GM21619 (cell line): ENCODE measurements at regions not wholly inside any gene's neighbourhood (a gene's known extent, or its start where the extent isn't known, plus 50 kb on each side); places are given as distances from the start of the nearest gene placed in this dataset.

Experiments
- ATAC-seq: cut with Tn5 transposase; IDR thresholded peaks from one replicate; pipeline ENCODE4 v1.9.1; 2021; ENCODE audit not compliant: unreplicated experiment

DNA sequence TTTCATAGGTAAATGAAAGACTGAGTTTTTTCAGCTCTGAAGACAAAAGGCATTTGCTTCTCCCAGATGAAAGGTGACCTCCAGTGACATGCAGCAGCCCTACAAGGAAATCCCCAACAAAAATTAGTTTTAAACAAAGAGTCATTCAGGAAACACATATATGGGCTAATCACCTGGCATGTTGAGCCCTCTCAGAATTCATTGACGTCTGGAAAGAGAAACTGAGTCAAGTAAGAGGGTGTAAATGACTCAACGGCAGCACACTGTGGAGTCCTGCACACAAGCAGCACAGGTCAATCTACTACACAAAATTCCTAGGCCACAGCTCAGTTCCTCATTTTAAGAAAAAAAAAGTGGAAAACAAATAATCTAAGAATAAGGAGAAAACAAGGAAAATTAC lies 592.3 kb downstream of the EPHA7 start:
- no peak for ATAC-seq

DNA sequence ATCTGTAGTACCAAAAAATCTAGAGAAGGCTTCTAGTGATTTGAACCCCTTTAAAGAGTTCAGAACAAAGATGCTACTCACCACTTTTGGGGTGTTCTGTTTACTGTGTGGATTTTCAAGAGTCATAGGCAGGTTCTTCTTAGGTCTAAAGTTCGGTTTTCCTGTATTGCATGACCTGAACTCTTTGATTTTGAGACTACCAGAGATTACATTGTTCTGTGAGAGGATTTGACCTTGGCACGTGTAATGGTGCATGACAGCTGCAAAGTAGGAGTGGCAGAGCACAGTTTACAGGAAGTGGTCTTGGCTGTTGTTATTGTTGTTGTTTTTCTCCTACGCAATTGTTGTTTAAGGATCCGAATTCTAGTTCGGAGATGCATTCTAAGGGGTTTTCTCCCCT lies 592.7 kb downstream of the EPHA7 start:
- ATAC-seq, result no peak

DNA sequence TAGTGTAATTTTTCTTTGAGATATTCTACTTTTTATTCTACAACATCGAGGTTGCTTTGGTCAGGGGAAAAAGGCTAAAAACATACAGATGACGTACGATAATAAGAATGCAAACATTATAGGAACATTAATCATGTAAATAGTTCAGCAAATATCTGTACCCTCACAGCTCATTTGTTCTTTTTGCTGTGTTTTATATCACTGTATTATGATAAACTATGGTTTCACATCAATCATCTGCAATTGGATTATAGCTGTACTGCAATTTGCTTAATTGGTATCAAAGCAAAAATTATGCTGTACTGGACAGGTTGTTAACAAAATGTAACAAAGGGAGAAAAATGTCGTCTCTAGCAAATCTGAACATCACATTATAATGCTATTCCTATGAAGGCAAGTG lies 597.1 kb downstream of the EPHA7 start:
- no peak for ATAC-seq

DNA sequence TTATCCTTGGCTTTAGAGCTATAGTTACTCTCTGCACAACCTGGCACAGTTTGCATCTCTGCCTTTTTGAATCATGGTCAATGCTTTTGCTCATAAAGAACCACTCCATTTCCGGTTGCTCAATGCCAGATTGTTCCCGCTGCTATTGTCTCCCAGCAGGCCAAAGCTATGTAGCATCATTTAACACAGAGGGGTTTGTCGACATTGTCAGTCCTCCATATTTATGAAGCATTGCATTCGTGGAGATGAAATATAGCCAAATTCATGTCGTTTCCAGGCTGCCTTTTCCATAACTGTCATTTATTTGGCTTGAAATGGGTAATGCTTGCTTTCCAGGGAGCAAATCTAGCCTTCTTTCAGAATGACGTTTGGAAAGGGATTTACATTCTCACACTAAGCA lies 598.8 kb downstream of the EPHA7 start:
- no peak for ATAC-seq

DNA sequence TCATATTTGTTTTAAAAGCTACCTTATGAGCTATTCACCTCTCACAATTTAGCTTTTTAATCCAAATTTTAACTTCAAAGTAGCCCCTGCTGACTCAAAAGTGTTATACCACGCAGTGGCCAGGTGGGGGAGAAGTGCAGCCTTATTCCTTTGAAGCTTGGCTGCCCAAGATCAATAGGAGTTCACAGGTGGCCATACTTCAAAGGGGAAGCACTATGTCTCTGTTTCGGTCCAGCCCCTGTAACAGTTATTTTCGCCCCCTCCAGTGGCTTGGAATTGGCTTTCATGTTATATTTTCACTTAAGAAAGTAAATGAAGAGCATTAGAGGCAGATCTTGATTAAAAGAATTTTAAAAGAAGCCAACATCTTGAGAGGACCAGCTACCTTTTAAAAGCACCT lies 608.4 kb downstream of the EPHA7 start:
- peak; percentile 98 for ATAC-seq

DNA sequence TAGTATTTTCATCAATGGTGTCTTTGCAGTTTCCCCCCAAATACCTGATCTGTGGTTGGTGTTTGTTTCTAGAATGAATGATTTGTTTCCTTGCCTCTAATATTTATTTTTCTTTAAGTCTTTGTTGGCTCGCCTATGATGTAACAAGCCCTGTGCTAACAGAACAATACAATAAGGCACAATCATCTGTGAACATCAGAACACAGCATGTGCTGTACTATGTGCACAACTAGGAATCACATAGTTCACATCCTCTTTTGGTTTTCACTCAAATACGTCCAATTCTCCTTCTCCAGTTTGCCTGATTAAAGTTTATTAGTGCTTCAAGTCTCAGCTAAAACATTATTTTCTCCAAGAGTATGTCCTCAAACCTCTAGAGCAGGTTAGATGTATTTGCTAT lies 613.1 kb downstream of the EPHA7 start:
- no peak for ATAC-seq

DNA sequence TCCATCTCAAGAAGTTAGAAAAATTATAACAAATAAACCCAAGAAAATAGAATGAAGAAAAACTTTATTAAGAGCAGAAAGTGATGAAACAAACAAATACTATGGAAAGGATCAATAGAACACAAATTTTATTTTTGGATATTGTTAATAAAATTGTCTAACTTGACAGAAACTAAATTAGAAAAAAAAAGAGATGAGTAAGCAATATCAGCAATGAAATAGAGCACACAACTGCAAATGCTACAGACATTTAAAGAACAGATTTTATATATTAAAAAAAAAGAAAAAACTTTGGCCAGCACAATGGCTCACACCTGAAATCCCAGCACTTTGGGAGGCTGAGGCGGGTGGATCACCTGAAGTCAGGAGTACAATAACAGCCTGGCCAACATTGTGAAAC lies 628.0 kb downstream of the EPHA7 start:
- ATAC-seq, result no peak

DNA sequence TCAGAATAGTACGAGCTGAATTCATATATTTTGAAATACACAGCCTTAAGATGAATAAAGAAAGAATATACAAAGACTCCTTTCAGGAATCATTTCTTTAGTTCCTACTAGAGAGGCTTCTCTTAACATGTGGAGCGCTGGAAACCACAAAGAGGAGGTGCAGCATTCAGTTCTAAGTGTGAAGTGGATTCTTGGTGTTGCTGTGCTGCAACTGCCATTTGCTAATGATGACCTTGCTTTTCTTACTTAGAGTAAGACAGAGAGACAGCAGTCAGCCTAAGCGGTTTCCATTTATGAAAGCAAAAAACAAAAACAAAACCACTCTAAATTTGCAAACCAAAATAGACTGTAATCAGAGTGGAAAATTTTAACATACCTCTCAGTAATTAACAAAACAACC lies 629.0 kb downstream of the EPHA7 start:
- no peak for ATAC-seq

DNA sequence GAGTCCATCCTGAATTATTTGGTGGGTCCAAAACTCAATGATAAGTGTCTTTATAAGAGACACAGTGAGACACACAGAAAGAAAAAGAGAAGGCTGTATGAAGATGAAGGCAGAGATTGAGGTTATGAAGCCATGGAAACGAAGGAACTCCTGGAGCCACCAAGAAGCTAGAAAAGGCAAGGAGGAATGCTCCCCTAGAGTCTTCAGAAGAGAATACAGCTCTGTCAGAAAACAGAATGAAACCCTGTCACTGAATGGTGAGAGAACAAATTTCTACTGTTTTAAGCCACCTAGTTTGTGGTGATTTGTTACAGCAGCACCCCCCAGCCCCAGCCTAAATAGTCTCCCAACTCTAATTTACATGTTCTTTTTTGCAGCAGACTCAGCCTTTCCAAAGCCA lies 635.1 kb downstream of the EPHA7 start:
- no peak for ATAC-seq

DNA sequence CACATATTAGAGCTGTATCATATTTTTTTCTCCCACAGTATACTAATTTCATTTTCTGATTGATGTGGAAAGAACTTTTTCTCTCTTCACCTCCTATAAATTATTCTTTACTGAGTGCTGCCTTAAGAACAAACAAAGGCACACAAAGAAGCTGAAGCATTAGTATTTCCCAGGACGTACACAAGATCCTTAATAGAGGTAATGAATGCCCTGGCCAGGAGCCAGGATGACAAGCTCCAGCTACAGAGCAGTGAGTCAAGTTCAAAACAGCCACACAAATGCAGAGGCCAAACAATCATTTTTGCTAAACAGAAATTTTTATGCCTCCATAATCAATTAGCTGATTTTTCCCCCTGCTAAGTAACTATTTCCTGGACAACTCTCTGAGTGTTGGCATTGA lies 639.6 kb downstream of the EPHA7 start:
- ATAC-seq, result no peak

DNA sequence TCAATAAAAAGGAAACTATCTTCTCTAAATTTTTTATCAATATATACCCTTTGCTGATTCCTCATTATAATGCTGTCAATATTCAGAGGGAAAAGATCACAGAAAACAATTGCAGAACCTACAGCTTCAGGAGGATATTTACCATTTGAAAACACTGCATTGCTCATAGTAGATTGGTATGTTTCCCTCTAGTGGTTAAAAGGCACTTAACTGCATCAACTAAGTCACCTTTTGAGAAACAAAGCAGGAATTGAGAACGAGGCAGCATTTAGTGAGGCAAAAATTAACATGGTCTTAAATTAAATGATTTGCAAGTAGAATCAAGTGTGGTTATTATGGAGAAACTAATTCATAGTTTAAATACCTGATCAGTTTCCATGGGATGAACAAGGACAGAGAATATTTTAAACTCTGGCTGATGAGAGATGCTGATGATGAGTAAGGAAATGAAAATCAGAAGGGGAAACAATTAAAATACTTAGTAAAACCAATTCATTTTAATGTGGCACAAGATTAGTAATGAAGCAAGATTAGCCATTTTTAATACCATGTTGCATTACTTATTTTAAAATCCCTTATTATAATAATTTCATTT lies 642.1 kb downstream of the EPHA7 start:
- peak; percentile 56 for ATAC-seq

DNA sequence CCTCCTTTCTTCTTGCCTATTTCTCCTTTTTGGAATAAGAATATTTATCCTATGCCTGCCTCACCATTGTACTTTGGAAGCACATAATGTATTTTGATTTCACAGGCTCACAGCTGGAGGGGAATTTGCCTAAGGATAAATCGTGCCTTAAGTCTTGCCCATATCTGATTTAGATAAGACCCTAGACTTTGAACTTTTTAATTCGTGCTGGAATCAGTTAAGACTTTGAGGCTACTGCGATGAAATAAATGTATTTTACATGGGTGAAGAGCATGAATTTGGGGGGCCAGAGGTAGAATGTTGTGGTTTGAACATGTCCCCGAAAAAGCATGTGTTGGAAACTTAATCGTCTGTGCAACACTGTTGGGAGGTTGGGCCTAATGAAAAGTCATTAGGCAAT lies 648.8 kb downstream of the EPHA7 start:
- ATAC-seq, result no peak

DNA sequence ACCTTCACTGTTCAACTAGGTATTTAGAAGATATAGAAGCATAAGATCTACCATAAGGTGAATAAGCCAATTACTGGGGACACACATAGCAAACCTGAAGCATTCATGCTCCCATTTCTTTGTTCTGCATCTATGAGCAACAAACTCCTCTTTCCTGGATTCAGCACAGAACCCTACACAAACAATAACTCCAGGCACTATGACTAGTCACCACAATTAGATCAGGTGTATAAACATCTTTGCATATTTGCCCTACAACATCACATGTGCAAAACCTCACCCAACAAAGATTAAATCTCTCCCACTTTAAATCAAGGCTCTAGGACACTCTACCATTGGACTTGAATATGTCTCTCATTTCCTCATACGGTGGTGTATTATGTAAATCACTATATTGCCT lies 652.3 kb downstream of the EPHA7 start:
- no peak for ATAC-seq

DNA sequence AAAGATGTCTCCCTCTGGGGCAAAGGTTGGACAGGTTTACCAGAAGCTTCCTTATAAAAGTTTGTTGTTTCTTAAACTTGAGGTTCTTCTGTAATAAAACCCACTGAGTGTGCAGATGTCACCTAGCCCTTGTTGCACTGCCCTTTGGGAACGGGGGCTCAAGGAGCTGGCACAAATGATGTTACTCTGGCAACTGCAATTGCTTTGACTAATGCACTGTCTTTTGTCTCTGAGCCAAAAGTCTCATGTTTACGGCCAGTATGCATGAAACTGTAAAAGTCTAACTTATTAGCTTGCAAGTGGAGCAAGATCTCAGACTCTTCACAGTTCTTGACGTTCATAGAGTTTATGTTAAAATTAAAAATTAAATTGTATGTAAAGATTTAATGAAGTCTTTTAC lies 655.7 kb downstream of the EPHA7 start:
- no peak for ATAC-seq

DNA sequence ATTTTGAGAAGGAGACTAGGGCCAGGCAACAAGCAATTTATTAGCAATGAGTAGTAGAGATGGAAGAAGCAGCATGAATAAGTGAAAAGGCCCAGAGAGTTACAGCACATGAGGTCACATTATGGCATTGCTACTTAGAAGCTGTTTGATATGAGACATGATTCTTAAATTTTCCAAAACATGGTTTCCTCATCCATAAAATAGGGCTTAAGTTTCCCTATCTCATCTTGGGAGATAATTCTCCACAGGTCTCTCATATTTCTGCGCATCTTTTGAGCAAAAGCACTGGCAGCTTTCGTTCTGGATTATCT lies 656.1 kb downstream of the EPHA7 start:
- ATAC-seq, result no peak

DNA sequence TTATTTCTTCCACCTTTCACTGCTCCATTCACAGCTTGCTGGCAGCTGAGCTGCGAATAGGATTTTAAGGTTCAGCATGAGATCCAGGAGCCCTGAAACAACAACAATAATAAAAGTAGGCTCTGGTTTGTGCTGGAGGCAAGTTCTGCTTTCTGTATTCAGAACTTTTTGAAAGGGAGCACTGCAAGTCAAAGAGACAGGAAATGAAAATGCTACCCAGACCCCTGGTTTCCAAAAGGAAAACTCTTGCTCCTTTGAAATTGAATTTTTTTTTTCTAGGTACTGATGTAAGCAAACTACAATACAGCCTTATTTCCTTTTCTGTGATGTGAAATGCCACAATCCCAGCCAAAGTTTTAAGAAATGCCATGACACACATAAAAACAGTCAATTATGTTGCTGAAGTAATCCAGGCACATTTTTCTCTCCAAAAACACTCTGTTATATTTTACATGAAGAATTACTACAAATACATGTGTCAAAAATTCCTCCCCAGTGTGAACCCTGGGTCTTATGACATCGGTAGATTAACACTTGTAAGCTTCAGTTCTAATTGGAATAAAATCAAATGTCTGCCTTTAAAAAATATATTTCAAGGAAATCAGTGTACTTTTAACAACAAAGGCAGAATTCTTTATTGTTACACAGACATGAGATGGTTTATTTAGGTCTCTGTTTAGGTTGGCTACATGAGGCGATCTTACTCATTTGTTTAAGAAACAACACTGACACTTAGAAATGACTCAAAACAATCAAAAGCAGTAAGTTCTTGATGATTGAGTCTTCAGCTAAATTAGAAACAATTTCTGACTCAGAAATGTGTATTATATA lies 656.7 kb downstream of the EPHA7 start:
- ATAC-seq, result no peak

DNA sequence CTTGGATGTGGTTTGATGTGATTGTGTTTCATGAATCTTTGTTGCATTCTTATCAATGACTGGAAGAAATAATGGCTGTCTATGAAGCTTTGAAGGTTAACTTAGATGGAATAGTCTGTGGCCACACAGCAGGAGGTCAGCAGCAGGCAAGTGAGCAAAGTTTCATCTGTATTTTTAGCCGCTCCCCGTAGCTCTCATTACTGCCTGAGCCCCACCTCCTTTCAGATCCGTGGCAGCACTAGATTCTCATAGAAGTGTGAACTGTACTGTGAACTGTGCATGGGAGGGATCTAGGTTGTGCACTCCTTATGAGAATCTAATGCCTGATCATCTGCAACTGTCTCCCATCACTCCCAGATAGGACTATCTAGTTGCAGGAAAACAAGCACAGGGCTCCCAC lies 660.2 kb downstream of the EPHA7 start:
- no peak for ATAC-seq

DNA sequence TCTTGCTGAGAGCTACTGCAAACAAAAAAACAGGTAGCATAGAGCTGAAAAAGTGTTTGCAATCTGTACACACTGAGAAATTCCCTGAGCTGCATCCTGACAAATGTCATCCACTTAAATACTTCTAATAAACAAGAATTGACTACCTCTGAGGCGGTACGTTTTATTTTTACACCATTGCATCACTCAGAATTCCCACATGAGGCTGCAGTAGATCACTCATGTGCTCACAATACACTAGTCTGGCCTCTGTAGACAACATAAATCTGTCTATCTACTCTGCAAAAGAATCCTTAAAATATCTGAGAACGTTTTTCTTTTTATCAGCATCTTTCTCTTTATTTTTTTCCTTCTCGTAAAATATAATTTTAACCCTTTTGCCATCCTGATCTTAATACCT lies 661.4 kb downstream of the EPHA7 start:
- no peak for ATAC-seq

DNA sequence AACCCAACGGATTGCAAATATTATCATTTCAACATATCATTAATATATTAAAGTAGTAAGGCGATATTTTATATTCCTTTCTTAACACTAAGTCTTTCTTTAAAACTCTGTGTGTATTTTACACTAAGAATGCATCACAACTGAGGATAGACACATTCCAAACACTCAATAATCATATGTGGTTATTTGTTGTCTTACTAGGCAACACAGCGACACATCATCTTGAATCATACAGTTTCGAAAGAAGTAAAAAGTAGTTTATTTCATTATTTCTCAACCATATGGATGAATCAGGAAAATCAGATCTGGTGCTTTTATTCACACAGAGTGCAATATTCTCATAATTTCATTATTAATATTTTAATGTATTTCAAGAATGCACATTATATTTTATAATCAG lies 662.4 kb downstream of the EPHA7 start:
- ATAC-seq, result no peak

DNA sequence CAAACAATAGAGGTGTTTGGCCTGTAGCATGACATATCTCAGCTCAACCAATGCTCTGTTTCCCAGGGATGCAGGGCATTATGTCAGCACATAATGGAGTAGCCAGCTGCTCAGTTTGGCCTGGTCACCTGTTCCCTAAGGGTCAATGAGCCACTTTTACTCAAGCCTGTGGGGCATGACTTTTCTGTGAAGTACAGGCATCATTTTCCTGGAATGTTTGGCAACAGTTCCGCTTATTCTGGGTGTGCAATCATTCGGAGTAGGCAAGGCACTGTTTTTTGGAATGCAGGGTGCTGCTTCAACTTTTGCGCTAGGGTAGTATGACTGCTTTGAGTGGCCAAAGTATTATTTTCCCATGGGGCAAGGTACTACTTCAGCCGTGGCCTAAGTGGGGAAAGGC lies 665.4 kb downstream of the EPHA7 start:
- no peak for ATAC-seq

DNA sequence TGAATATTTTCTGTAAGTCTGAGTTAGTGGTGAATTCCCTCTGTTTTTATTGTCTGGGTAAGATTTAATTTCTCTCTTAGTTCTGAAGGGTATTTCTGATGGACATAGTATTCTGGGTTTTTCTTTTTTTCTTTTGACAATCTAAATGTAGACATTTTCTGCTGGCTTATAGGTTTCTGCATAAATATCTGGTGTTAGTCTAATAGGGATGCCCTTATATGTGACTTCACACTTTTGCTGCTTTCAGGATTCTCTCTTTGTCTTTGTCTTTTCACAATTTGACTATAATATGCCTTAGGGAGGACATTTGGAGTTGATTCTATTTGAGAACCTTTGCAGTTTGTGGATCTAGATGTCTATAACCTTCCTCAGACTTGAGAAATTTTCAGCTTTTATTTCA lies 667.2 kb downstream of the EPHA7 start:
- ATAC-seq, result no peak

DNA sequence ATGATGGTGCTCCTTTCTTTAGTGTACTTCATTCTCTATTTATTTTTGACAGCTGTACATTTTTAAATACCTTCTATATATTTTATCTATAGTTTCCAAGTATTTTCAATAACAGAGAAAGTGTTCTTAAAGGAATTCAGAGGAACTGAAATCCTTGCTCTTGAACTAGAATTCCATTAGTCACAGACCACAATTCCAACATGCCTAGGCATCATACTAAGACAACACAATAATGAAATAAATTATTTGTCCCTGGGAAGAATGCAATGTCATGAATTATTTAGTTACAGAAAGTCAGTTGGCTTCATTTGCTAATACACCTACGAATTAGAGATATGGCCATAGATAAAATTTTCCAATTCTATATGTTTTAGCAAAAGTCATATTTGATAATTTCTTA lies 671.2 kb downstream of the EPHA7 start:
- ATAC-seq, result no peak

DNA sequence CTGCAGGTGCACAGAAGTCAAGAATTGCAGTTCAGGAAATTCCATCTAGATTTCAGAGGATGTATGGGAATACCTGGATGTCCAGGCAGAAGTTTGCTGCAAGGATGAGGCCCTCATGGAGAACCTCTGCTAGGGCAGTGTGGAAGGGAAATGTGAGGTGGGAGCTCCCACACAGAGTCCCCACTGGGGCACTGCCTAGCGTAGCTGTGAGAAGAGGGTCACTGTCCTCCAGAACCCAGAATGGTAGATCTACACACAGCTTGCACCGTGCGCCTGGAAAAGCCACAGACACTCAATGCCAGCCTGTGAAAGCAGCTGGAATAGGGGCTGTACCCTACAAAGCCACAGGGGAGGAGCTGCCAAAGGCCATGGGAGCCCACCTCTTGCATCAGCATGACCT lies 681.4 kb downstream of the EPHA7 start:
- no peak for ATAC-seq
